SK-N-SH (cell line): ENCODE measurements at regions not wholly inside any gene's neighbourhood (a gene's known extent, or its start where the extent isn't known, plus 50 kb on each side); places are given as distances from the start of the nearest gene placed in this dataset.

Experiments used
- CTCF ChIA-PET: fragments of 300-600, 350-600 bp; formaldehyde crosslinking; extraction: SDS; loops from one replicate; lab custom pipeline; 2021; lab: Yijun Ruan, JAX
- POLR2A ChIA-PET: fragments of 350-600 bp; sonication (Branson Sonifier 250); formaldehyde crosslinking; extraction: SDS; loops from one replicate; lab custom pipeline; 2020; ENCODE audit warnings: antibody characterized with exemption, inconsistent platforms; lab: Yijun Ruan, JAX
- DNase-seq: peaks from one replicate; pipeline ENCODE4 v3.0.0; 2012
- H2AFZ ChIP-seq: fragments of 200-600 bp; sonication (generic); 2 replicates; pipeline ENCODE4 v1.8.1; 2016; ENCODE audit warnings: antibody characterized with exemption, mild to moderate bottlenecking, low read depth
- H3F3A ChIP-seq: fragments of 200-600 bp; sonication (generic); replicated peaks from 2 replicates; pipeline ENCODE3; 2016; ENCODE audit warnings: antibody characterized with exemption, mild to moderate bottlenecking; ENCODE audit not compliant: insufficient read depth
- H3K27ac ChIP-seq, 2 experiments: fragments of 200-500 bp in 1 of 2; fragments of 200-600 bp in 1 of 2; sonication (Bioruptor generic) in 1 of 2; sonication (generic), shearing (Covaris generic) in 1 of 2; 2 replicates each; pipeline versions ENCODE4 v1.5.1 to v1.6.1; 2014 to 2016; ENCODE audit warnings: low read depth in 2 of 2, inconsistent platforms in 1 of 2, low read length in 1 of 2, mild to moderate bottlenecking in 1 of 2, mixed read lengths in 1 of 2
- H3K27me3 ChIP-seq: fragments of 200-600 bp; sonication (generic), shearing (Covaris generic); 2 replicates; pipeline ENCODE4 v1.6.1; 2016; ENCODE audit warnings: mixed run types; ENCODE audit not compliant: insufficient read depth
- H3K36me3 ChIP-seq, 2 experiments: fragments of 200-500 bp in 1 of 2; fragments of 200-600 bp in 1 of 2; sonication (Bioruptor generic) in 1 of 2; sonication (generic) in 1 of 2; replicated peaks in 1 of 2; 2 replicates each; pipeline versions ENCODE3 to v1.5.1; 2014 to 2016; ENCODE audit warnings: low read length in 1 of 2, mild to moderate bottlenecking in 1 of 2; ENCODE audit not compliant: insufficient read depth in 2 of 2, control insufficient read depth in 1 of 2
- H3K4me1 ChIP-seq, 2 experiments: fragments of 200-500 bp in 1 of 2; fragments of 200-600 bp in 1 of 2; sonication (Bioruptor generic) in 1 of 2; sonication (generic), shearing (Covaris generic) in 1 of 2; 2 replicates each; pipeline versions ENCODE4 v1.5.1 to v1.6.1; 2014 to 2016; ENCODE audit warnings: low read depth in 1 of 2, low read length in 1 of 2, mixed run types in 1 of 2; ENCODE audit not compliant: insufficient read depth in 2 of 2, control insufficient read depth in 1 of 2
- H3K4me2 ChIP-seq: fragments of 200-600 bp; sonication (generic), shearing (Covaris generic); 2 replicates; pipeline ENCODE4 v1.6.1; 2017; ENCODE audit warnings: mixed run types
- H3K4me3 ChIP-seq, 2 experiments: fragments of 200-500 bp in 1 of 2; fragments of 200-600 bp in 1 of 2; sonication (Bioruptor generic) in 1 of 2; sonication (generic), shearing (Covaris generic) in 1 of 2; 2 replicates each; pipeline versions ENCODE4 v1.5.1 to v1.8.1; 2014 to 2016; ENCODE audit warnings: low read depth in 2 of 2, inconsistent platforms in 1 of 2, low read length in 1 of 2, mild to moderate bottlenecking in 1 of 2, mixed read lengths in 1 of 2, moderate library complexity in 1 of 2
- H3K79me2 ChIP-seq: fragments of 200-600 bp; sonication (generic); 2 replicates; pipeline ENCODE4 v1.8.1; 2017; ENCODE audit warnings: mild to moderate bottlenecking; ENCODE audit not compliant: insufficient read depth
- H3K9ac ChIP-seq: fragments of 200-600 bp; sonication (generic); 2 replicates; pipeline ENCODE4 v1.6.1; 2017; ENCODE audit warnings: mixed run types
- H3K9me2 ChIP-seq: fragments of 200-600 bp; sonication (generic); 2 replicates; pipeline ENCODE4 v1.6.1; 2017; ENCODE audit warnings: mixed run types
- H3K9me3 ChIP-seq: fragments of 200-600 bp; sonication (generic); 2 replicates; pipeline ENCODE4 v1.6.1; 2017; ENCODE audit warnings: mixed run types, mild to moderate bottlenecking, moderate library complexity
- H4K20me1 ChIP-seq: fragments of 200-600 bp; sonication (generic); 2 replicates; pipeline ENCODE4 v1.6.1; 2017; ENCODE audit warnings: mild to moderate bottlenecking, mixed run types; ENCODE audit not compliant: insufficient read depth
- CHD2 ChIP-seq: fragments of 150-350 bp; IDR thresholded peaks from 2 replicates; pipeline ENCODE4 v1.6.1; 2018; ENCODE audit warnings: low read length; ENCODE audit not compliant: partially characterized antibody
- EP300 ChIP-seq, 2 experiments: IDR thresholded peaks; 2 replicates each; pipeline versions ENCODE4 v1.4.0 to v1.6.1; 2012; ENCODE audit warnings: borderline replicate concordance in 1 of 2, low read depth in 1 of 2, low read length in 1 of 2
- FOXM1 ChIP-seq: IDR thresholded peaks from 2 replicates; pipeline ENCODE4 v1.4.0; 2012; ENCODE audit warnings: low read depth, mild to moderate bottlenecking
- GABPA ChIP-seq: IDR thresholded peaks from 2 replicates; pipeline ENCODE4 v1.4.0; 2012; ENCODE audit warnings: low read depth, mild to moderate bottlenecking
- GATA2 ChIP-seq: sonication (generic); formaldehyde crosslinking; IDR thresholded peaks from 2 replicates; pipeline ENCODE4 v1.5.0; 2020; ENCODE audit warnings: mild to moderate bottlenecking, missing genetic modification reagents
- IRF3 ChIP-seq: fragments of 150-350 bp; IDR thresholded peaks from 2 replicates; pipeline ENCODE4 v1.6.1; 2016; ENCODE audit warnings: mild to moderate bottlenecking, low read depth, low read length
- NRF1 ChIP-seq: IDR thresholded peaks from 2 replicates; pipeline ENCODE4 v1.6.1; 2012; ENCODE audit warnings: low read depth, mild to moderate bottlenecking, low read length
- POLR2AphosphoS5 ChIP-seq: IDR thresholded peaks from 2 replicates; pipeline ENCODE4 v1.6.1; 2012; ENCODE audit warnings: low read depth, low read length
- RAD21 ChIP-seq: IDR thresholded peaks from 2 replicates; pipeline ENCODE4 v1.6.1; 2012; ENCODE audit warnings: mild to moderate bottlenecking, low read length
- RCOR1 ChIP-seq: fragments of 150-350 bp; IDR thresholded peaks from 2 replicates; pipeline ENCODE4 v1.6.1; 2017; ENCODE audit warnings: antibody characterized with exemption, low read length
- RFX5 ChIP-seq: IDR thresholded peaks from 2 replicates; pipeline ENCODE4 v1.6.1; 2012; ENCODE audit warnings: mild to moderate bottlenecking, improper control_type of control experiment, low read length
- RXRA ChIP-seq: IDR thresholded peaks from 2 replicates; pipeline ENCODE4 v1.4.0; 2012; ENCODE audit warnings: low read depth, mild to moderate bottlenecking, borderline replicate concordance
- TAF1 ChIP-seq: IDR thresholded peaks from 2 replicates; pipeline ENCODE4 v1.6.1; 2012; ENCODE audit warnings: low read depth, mild to moderate bottlenecking, low read length, moderate library complexity, borderline replicate concordance
- TCF12 ChIP-seq: IDR thresholded peaks from 2 replicates; pipeline ENCODE4 v1.4.0; 2012
- USF2 ChIP-seq: fragments of 150-350 bp; IDR thresholded peaks from 2 replicates; pipeline ENCODE4 v1.6.1; 2017; ENCODE audit warnings: antibody characterized with exemption, low read length, low read depth, borderline replicate concordance
- ZBTB33 ChIP-seq: IDR thresholded peaks from 2 replicates; pipeline ENCODE4 v1.4.0; 2012; ENCODE audit warnings: low read depth, borderline replicate concordance
- WGBS: methylation state at CpG from one replicate; pipeline ENCODE4 v1.1.6; 2017; ENCODE audit warnings: low lambda C conversion rate; 5-methylcytosine and 5-hydroxymethylcytosine counted together
- TF ChIP-seq, protein P1 (sequence below): IDR thresholded peaks from 2 replicates; pipeline ENCODE4; 2012

- TF ChIP-seq IRF3 (no peak), RXRA (0 out of 2 replicates have a peak, but pooled peaks have one; percentile 33), USF2 (no peak), RFX5 (no peak), GATA2 (CRISPR knock-in tag) (no peak), ZBTB33 (peak; percentile 32; the same call in 1 of the 2 replicates), NRF1 (no peak)
Observed at GRCh38 chr1:29709704-29710280, 473.5 kb downstream of the PTPRU start (continued).

GRCh38 chr1:29708796-29709703, 472.7 kb downstream of the PTPRU start:
- DNase-seq, result peak; percentile 87
- Histone ChIP-seq H3F3A (peaks cover 28% of the 10 kb centered on the region), H3K9me2 (no peaks in the 10 kb centered on the region), H3K27me3 (no peaks in the 10 kb centered on the region), H3K4me1 (peaks cover 36 to 52% of the 10 kb centered on the region in 2 experiments), H3K4me3 (0 out of 4 replicates have a peak overlapping the region, but pooled peaks of 1 of the 2 experiments have one; percentile 2), H3K27ac (peak overlapping the region; percentile 98 to 100), H3K9me3 (no peaks in the 10 kb centered on the region), H2AFZ (peak overlapping the region; percentile 49), H3K4me2 (peak overlapping the region; percentile 65), H3K9ac (peak overlapping the region; percentile 64), H3K79me2 (no peaks in the 10 kb centered on the region), H3K36me3 (no peaks in the 10 kb centered on the region), H4K20me1 (no peaks in the 10 kb centered on the region)
- 5% methylated on average over 13 of the region's 13 CpGs for WGBS
- CTCF ChIA-PET, result interaction anchor here (0.8 to 4.9 kb wide), 22 partner anchors 9 to 671 kb away, joined by 3 to 35 read pairs (median 4); partner anchors contain the start of gene PTPRU
- TF ChIP-seq TCF12, result peak; percentile 90
- TF ChIP-seq FOXM1, result no peak
- peak; percentile 28 to 67; a peak in 3 of 4 replicates for TF ChIP-seq EP300 (IDR thresholded peaks at IDR 0.05; ENCODE audit: borderline replicate concordance in 1 of 2, low read depth in 1 of 2, low read length in 1 of 2)
- no peak for TF ChIP-seq GABPA
- TF ChIP-seq TAF1, result 0 out of 2 replicates have a peak, but pooled peaks have one; percentile 9
- TF ChIP-seq GATA2 (CRISPR knock-in tag), result peak; percentile 34
- TF ChIP-seq, protein P1, sequence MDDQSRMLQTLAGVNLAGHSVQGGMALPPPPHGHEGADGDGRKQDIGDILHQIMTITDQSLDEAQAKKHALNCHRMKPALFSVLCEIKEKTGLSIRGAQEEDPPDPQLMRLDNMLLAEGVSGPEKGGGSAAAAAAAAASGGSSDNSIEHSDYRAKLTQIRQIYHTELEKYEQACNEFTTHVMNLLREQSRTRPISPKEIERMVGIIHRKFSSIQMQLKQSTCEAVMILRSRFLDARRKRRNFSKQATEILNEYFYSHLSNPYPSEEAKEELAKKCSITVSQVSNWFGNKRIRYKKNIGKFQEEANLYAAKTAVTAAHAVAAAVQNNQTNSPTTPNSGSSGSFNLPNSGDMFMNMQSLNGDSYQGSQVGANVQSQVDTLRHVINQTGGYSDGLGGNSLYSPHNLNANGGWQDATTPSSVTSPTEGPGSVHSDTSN, result no peak; the same call in 1 of the 2 replicates
- TF ChIP-seq CHD2, result peak; percentile 81
- peak; percentile 60 for TF ChIP-seq RCOR1
- TF ChIP-seq POLR2AphosphoS5, result 0 out of 2 replicates have a peak, but pooled peaks have one; percentile 25
- peak; percentile 16; the same call in 1 of the 2 replicates for TF ChIP-seq RAD21
- POLR2A ChIA-PET, result interaction anchor here (0.5 to 1.5 kb wide), 7 partner anchors 19 to 402 kb away, joined by 3 read pairs; no protein-coding TSS in a partner anchor
